GM19324 (cell line): ENCODE measurements at regions not wholly inside any gene's neighbourhood (a gene's known extent, or its start where the extent isn't known, plus 50 kb on each side); places are given as distances from the start of the nearest gene placed in this dataset.
A peak's percentile ranks its signal among the peaks of the same experiment; 100 is the strongest.
"Not testable (repeated sequence)": the region's sequence is repeated elsewhere in the genome, so short reads cannot be mapped to it uniquely, and the experiment has no call there.

Source experiments
- ATAC-seq: cut with Tn5 transposase; IDR thresholded peaks from one replicate; pipeline ENCODE4 v1.9.1; 2021; ENCODE audit warnings: mild to moderate bottlenecking, moderate library complexity; ENCODE audit not compliant: unreplicated experiment, low FRiP score

DNA sequence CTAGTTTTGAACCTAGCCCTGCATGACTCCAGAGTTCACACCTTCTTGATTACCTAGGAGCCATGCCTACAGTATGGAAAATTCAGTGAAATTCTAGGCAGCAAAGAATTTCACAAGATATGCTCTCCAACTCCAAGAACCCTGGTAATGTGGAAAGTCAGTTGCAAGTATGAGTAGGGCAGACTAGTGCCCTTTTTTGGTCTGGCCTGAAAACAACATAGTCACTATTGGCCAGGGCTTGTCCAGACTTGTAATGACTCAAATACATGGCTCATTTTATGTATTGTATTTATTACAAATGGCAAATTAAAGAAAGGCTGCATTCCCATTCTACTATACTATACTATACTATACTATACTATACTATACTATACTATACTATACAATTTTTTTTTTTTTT, 160.4 kb downstream of the ESM1 start:
- ATAC-seq = no peak

DNA sequence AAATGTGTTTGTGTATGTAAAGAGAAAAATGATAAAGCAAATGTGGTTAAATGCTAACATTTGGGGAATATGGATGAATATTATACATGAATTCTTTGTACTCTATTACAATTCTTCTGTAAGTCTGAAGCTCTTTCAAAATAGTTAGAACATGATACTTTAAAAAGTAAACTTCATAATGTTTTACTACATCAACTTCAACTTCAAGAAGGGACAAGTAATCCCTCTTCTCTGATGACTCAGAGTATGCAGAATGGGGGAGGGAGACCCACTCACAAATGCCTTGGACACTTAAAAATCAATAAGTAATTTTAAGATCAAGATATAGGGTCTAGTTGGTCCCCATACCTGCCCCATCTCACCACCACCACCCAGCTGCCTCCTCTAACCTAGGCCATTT, 162.4 kb downstream of the ESM1 start:
- no peak for ATAC-seq

DNA sequence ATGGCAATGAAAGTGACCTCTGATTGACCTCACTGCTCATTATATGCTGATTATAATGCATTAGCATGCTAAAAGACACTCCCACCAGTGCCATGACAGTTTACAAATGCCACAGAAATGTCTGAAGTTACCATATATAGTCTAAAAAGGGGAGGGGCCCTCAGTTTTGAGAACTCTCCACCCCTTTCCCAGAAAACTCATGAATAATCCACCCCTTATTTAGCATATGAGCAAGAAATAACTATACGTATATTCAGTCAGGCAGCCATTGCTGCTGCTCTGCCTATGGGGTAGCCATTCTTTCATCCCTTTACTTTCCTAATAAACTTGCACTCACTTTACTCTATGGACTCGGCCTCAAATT, 163.1 kb downstream of the ESM1 start:
- ATAC-seq = no peak

GRCh38 chr5:54821445-54822323, 163.7 kb downstream of the ESM1 start:
- ATAC-seq = no peak

DNA sequence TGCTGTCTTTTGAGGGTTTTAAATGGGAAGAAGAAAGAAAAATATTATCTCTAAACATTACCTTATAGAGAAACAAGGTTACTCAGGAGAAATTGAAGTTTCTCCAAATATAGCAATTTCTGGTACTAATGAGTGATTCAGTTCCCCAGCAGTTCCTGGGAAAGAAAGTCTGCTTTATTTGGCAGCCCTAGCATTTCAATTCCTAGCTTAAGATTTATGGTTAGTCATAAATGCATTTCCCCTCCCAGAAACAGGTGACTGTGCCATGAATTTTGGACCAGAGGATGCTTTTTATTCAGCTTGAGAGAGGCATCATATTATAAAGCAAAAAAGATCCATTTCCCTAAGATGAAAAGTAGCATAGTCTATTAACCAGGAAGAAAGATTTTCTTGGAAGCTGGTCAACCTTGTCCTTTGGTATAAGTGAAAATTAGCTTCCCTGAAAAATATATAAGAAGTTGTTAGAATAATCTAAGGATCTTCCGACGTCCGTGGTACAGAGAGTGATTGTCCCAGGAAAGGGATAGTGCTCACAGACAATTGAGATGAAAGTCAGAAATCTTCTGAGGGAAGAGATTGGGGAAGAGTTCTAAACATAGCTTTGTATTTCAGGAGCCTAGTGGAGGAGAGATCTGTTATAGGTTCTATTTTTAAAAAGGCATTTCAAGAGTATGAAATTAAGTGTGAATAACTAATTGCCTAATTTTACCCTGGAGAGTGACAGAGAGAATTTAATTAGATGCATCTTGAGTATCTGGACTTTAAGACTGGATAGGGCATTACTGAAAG, 164.9 kb downstream of the ESM1 start:
- no peak for ATAC-seq

GRCh38 chr5:54807421-54807820, 178.0 kb downstream of the ESM1 start:
- no peak for ATAC-seq

GRCh38 chr5:54804521-54804920, 180.9 kb downstream of the ESM1 start:
- ATAC-seq = no peak

GRCh38 chr5:54804086-54804485, 181.3 kb downstream of the ESM1 start:
- no peak for ATAC-seq

- ATAC-seq = no peak
Observed at GRCh38 chr5:54803471-54804011, 181.9 kb downstream of the ESM1 start.

DNA sequence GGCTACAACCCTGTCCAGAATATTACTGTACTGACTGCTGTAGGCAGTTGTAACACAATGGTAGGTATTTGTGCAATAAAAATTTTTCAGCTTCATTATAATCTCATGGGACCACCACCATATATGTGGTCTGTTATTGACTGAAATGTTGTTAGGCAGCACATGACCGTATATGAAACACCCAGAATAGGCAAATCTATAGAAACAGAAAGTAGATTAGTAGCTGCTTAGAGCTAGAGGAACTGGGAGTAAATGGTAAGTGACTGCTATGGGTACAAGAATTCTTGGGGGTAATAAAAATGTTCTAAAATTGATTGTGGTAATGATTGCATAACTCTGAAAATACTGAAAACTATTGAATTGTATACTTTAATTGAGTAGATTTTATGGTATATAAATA, 185.7 kb downstream of the ESM1 start:
- ATAC-seq = no peak

DNA sequence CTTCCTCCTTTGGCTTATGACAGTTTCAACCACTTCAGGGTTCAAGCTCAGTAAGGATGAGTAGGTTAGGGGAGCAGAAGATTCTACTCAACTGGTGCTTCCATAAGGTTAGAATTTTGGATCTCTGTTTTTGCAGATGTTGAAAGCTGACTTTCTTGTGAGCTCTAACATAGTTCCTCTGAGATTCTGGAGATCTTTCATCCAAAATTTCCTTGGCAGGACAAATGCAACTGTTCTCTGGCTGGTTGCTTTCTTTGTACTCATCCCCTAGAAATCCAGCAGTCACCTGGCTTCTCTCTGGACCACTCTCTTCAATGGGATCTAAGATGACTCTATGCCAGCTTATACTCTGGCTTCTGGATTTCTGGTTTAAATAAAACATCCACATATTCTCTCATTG, 189.6 kb downstream of the ESM1 start:
- no peak for ATAC-seq

DNA sequence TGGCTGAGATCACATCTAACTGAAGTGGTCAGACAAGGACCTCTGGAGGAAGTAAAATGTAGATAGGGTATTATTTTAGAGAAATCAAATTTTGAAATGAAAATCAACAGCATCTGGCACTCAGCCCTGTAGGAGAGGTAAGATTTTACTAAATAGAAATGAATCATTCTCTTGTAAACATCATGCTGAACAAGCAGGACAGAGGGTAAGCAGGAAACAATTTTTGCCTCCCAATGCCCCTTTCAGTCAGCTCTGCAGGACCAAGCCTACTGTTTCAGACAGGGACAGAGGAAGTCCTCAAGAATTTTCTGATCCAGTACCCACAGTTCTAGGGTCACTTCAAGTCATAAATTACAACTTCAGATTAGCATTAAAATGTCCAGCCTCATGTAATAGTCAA, 190.1 kb downstream of the ESM1 start:
- no peak for ATAC-seq

DNA sequence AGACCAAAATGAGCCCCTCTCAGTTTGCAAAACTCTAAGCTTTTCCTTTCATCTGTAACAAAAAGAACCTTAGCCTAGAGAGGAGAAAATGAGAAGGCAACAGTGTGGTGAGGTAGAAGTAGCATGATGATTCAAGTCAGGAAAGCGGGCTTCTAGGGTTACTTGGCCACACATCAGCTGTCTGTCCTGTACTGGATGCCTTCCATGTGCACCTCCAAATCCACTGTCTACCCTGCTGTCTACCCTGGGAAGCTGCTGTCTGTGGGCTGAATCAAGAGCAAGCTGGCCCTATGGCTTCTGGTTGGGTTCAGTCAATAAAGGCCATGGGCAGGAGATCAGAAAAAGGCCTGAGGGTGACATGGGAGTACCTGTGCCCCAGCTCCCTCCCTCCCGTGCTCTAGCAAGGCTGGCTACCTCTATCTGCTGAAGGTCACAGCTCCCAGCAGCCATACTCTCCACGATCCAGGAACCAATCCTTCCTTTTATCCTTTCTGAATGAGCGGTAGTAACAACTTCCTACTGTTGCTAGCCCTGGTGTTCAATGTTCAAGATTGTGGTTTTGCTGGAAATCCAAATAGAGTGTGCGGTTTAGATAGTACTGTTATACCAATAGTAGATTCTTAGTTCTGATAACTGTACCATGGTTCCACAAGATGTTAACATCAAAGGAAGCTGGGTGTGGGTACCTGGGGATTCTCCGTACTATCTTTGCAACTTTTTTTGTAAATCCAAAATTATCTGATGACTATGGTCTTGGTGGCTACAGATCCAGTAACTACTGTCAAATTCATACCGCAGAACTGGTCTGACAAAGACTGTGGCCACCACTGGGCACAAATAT, 191.0 kb downstream of the ESM1 start:
- no peak for ATAC-seq

- no peak for ATAC-seq
Observed at GRCh38 chr5:54793468-54794134, 191.8 kb downstream of the ESM1 start.

- ATAC-seq = no peak
Observed at GRCh38 chr5:54792611-54793404, 192.6 kb downstream of the ESM1 start.

DNA sequence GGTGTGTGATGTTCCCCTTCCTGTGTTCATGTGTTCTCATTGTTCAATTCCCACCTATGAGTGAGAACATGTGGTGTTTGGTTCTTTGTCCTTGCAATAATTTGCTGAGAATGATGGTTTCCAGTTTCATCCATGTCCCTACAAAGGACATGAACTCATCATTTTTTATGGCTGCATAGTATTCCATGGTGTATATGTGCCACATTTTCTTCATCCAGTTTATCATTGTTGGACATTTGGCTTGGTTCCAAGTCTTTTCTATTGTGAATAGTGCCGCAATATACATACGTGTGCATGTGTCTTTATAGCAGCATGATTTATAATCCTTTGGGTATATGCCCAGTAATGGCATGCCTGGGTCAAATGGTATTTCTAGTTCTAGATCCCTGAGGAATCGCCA, 197.5 kb downstream of the ESM1 start:
- ATAC-seq = not testable (repeated sequence)

GRCh38 chr5:54785729-54786591, 199.4 kb downstream of the ESM1 start:
- ATAC-seq = peak; percentile 91

DNA sequence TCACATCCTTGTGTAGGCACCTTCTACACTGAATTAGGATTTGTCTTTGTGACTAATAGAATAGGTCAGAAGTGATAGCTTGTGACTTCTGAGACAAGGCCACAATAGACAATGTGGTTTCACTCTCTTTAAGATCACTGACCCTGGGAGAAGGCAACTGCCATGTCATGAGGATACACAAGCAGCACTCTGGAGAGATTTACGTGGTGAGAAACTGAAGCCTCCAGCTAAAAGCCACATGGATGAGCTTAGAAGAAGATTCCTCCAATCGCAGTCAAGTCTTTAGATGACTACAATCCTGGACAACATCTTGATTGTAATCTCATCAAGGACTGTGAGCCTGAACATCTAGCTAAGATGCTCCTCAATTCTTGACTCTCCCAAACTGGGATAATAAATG, 206.6 kb downstream of the ESM1 start:
- no peak for ATAC-seq
